Right lobe of liver (tissue), 6 donors: ENCODE measurements at regions not wholly inside any gene's neighbourhood (a gene's known extent, or its start where the extent isn't known, plus 50 kb on each side); places are given as distances from the start of the nearest gene placed in this dataset.

Experiments used
- ATAC-seq, 4 donors: fragments of 200-7000 bp; cut with Tn5 transposase; one replicate each; pipeline ENCODE4 v1.9.1; 2020; ENCODE audit warnings: mild to moderate bottlenecking in 4 of 4, moderate library complexity in 4 of 4
- DNase-seq, 3 donors: peaks; one replicate each; pipeline ENCODE4 v3.0.0-alpha.2; 2020
- H3K27ac ChIP-seq, 3 donors: fragments of 200-600 bp; one replicate each; pipeline ENCODE4 v1.8.0; 2022
- H3K27me3 ChIP-seq, 2 donors: fragments of 200-600 bp; one replicate each; pipeline ENCODE4 v1.8.0; 2022
- H3K36me3 ChIP-seq, 4 donors: fragments of 200-600 bp; sonication (generic) in 1 of 4; one replicate each; pipeline versions ENCODE4 v1.5.1 to v1.8.0; 2017 to 2022; ENCODE audit warnings: control low read depth in 1 of 4
- H3K4me1 ChIP-seq, 4 donors: fragments of 200-600 bp; sonication (generic) in 1 of 4; one replicate each; pipeline versions ENCODE4 v1.5.1 to v1.8.0; 2017 to 2022; ENCODE audit warnings: control low read depth in 1 of 4
- H3K4me3 ChIP-seq, 3 donors: fragments of 200-600 bp; one replicate each; pipeline ENCODE4 v1.8.0; 2022
- H3K9me3 ChIP-seq, 4 donors: fragments of 200-600 bp; sonication (generic) in 1 of 4; one replicate each; pipeline versions ENCODE4 v1.5.1 to v1.8.0; 2017 to 2022; ENCODE audit warnings: control low read depth in 1 of 4
- CTCF ChIP-seq, 4 donors: fragments of 200-600 bp in 3 of 4; fragments of 450-650 bp in 1 of 4; IDR thresholded peaks; one replicate each; pipeline versions ENCODE4 v1.5.1 to v1.8.0; 2016 to 2022; ENCODE audit warnings: antibody characterized with exemption in 4 of 4, mild to moderate bottlenecking in 2 of 4
- POLR2A ChIP-seq: fragments of 450-650 bp; IDR thresholded peaks from one replicate; pipeline ENCODE4 v1.6.1; 2017; ENCODE audit warnings: antibody characterized with exemption, mild to moderate bottlenecking
- WGBS: methylation state at CpG from one replicate; pipeline ENCODE4 v1.1.6; 2018; ENCODE audit warnings: low coverage, low lambda C conversion rate; ENCODE audit not compliant: insufficient coverage; ENCODE audit errors: missing lambda C conversion rate; 5-methylcytosine and 5-hydroxymethylcytosine counted together
- intact Hi-C, 2 donors: fragments of 100-400 bp; cut with DNase I; formaldehyde crosslinking; loops; one replicate each; pipeline versions ENCODE4 v1.11.2 to v1.14.1; 2022
- donor health status: DM: no; HTN: yes; CAD: no.
- donor health status: DM: no; HTN: no; CAD: no.
- donor health status: DM: no; HTN: no; CAD: no.
- donor health status: DM: no; HTN: yes; CAD: no.
- donor health status: DM: no; HTN: yes; CAD: no.

GRCh38 chr18:27579364-27579763, 394.3 kb upstream of the CHST9 start:
- Histone ChIP-seq H3K4me3 (no peak overlapping the region), H3K27ac (no peak overlapping the region), H3K36me3 (no peaks in the 10 kb centered on the region), H3K27me3 (no peaks in the 10 kb centered on the region), H3K9me3 (peaks cover 0 to 7% (median 3%) of the 10 kb centered on the region in 4 donors), H3K4me1 (peaks cover 0 to 5% (median 2%) of the 10 kb centered on the region in 4 donors)
- DNase-seq: no peak
- TF ChIP-seq POLR2A: no peak
- TF ChIP-seq CTCF (IDR thresholded peaks at IDR 0.05): no peak
- intact Hi-C loops: no loop called here
- WGBS: 76% methylated on average over 2 of the region's 2 CpGs
- no peak for ATAC-seq

GRCh38 chr18:27577752-27578151, 392.6 kb upstream of the CHST9 start:
- H3K4me1 ChIP-seq: no peaks in the 10 kb centered on the region
- no peaks in the 10 kb centered on the region for H3K36me3 ChIP-seq
- no peaks in the 10 kb centered on the region for H3K27me3 ChIP-seq
- TF ChIP-seq POLR2A: no peak
- TF ChIP-seq CTCF (IDR thresholded peaks at IDR 0.05): no peak
- ATAC-seq (no peak), DNase-seq (no peak)
- H3K4me3 ChIP-seq: no peak overlapping the region
- 45% methylated on average over 5 of the region's 5 CpGs for WGBS
- H3K9me3 ChIP-seq: peaks cover 0 to 7% (median 3%) of the 10 kb centered on the region in 4 donors
- no peak overlapping the region for H3K27ac ChIP-seq
- intact Hi-C loops: no loop called here

- peaks cover 0 to 7% (median 3%) of the 10 kb centered on the region in 4 donors for H3K9me3 ChIP-seq
- no peak for DNase-seq
- intact Hi-C loops: no loop called here
- no peaks in the 10 kb centered on the region for H3K4me1 ChIP-seq
- H3K27me3 ChIP-seq: no peaks in the 10 kb centered on the region
- H3K4me3 ChIP-seq: no peak overlapping the region
- TF ChIP-seq CTCF (IDR thresholded peaks at IDR 0.05): no peak
- TF ChIP-seq POLR2A: no peak
- no peak for ATAC-seq
- H3K27ac ChIP-seq: no peak overlapping the region
- no peaks in the 10 kb centered on the region for H3K36me3 ChIP-seq
- WGBS: 58% methylated on average over 3 of the region's 3 CpGs
These were observed 392.2 kb upstream of the CHST9 start for GRCh38 chr18:27577265-27577664.

GRCh38 chr18:27567434-27567833, 382.3 kb upstream of the CHST9 start:
- intact Hi-C loops: no loop called here
- WGBS: 44% methylated on average over 1 of the region's 1 CpG

More at GRCh38 chr18:27567434-27567833, 382.3 kb upstream of the CHST9 start:
- TF ChIP-seq CTCF (IDR thresholded peaks at IDR 0.05) (no peak), POLR2A (no peak)
- Histone ChIP-seq H3K36me3 (no peaks in the 10 kb centered on the region), H3K4me1 (no peaks in the 10 kb centered on the region), H3K4me3 (no peak overlapping the region), H3K9me3 (no peaks in the 10 kb centered on the region), H3K27me3 (no peaks in the 10 kb centered on the region), H3K27ac (no peak overlapping the region)
- no peak for ATAC-seq
- DNase-seq: no peak
